ENCODE measurements at regions not wholly inside any gene's neighbourhood (a gene's known extent, or its start where the extent isn't known, plus 50 kb on each side); places are given as distances from the start of the nearest gene placed in this dataset. TPM values are rescaled to one million over a fixed set of nuclear protein-coding genes. Genes with fewer than 3 reads are reported as not detected.

DNA sequence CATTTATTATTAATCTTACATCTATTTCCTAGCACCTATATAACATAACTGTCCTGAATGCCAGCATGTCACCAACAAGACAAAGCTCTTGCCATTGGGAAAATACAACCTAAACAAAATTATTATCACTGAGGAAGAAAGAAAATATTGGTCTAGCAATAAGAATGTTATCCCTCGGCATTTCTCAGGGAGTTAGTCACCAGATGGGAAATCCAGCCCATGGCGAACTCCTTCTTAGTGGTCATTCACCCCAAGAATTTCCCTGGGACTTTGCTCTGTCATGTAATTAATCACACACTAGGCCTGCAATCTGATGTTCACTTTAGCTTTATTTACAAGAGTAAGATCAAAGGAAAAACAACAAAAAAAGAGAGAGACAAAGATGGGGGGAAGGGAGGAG, 56.1 kb upstream of the TAS2R1 start:
- 80% methylated on average over 1 of the region's 2 CpGs for WGBS (ENCODE audit: insufficient coverage)
- Histone ChIP-seq H3K36me3 (replicated peaks in 1 of 2; ENCODE audit: control insufficient read depth in 1 of 2, insufficient read depth in 2 of 2, low read length in 2 of 2) (no peaks in the 10 kb centered on the region), H3K27me3 (ENCODE audit: control insufficient read depth in 2 of 2, insufficient read depth in 2 of 2, low read length in 2 of 2) (no peaks in the 10 kb centered on the region), H3K4me2 (replicated peaks; ENCODE audit: extremely low read depth, low read length, poor library complexity, severe bottlenecking) (no peak overlapping the region), H3K4me1 (ENCODE audit: control insufficient read depth in 1 of 2, insufficient read depth in 2 of 2, low read length in 2 of 2) (no peaks in the 10 kb centered on the region), H3K9ac (ENCODE audit: insufficient read depth, low read length, poor library complexity, severe bottlenecking) (no peak overlapping the region), H2AFZ (ENCODE audit: insufficient read depth, low read depth, low read length, poor library complexity, severe bottlenecking) (no peak overlapping the region), H3K4me3 (replicated peaks in 1 of 3; ENCODE audit: low read depth in 2 of 3, low read length in 3 of 3) (no peak overlapping the region), H3K79me2 (ENCODE audit: insufficient read depth, low read length) (no peaks in the 10 kb centered on the region), H3K27ac (ENCODE audit: low read depth in 1 of 2, low read length in 2 of 2) (no peak overlapping the region), H3K9me3 (replicated peaks in 1 of 2; ENCODE audit: control insufficient read depth in 1 of 2, insufficient read depth in 1 of 2, low read length in 2 of 2) (no peaks in the 10 kb centered on the region), H4K20me1 (ENCODE audit: insufficient read depth, low read length) (no peaks in the 10 kb centered on the region)
- Mint-ChIP-seq H3K27me3 (ENCODE audit: low read depth in 3 of 3) (no peaks in the 10 kb centered on the region), H3K36me3 (no peaks in the 10 kb centered on the region), H3K27ac (no peak overlapping the region), H3K9me3 (peaks cover 0 to 3% (median 0%) of the 10 kb centered on the region in 7 donors), H3K4me3 (no peak overlapping the region), H3K4me1 (no peaks in the 10 kb centered on the region)
- intact Hi-C loops (cut with micrococcal nuclease): no loop called here
- TF ChIP-seq, protein P1, sequence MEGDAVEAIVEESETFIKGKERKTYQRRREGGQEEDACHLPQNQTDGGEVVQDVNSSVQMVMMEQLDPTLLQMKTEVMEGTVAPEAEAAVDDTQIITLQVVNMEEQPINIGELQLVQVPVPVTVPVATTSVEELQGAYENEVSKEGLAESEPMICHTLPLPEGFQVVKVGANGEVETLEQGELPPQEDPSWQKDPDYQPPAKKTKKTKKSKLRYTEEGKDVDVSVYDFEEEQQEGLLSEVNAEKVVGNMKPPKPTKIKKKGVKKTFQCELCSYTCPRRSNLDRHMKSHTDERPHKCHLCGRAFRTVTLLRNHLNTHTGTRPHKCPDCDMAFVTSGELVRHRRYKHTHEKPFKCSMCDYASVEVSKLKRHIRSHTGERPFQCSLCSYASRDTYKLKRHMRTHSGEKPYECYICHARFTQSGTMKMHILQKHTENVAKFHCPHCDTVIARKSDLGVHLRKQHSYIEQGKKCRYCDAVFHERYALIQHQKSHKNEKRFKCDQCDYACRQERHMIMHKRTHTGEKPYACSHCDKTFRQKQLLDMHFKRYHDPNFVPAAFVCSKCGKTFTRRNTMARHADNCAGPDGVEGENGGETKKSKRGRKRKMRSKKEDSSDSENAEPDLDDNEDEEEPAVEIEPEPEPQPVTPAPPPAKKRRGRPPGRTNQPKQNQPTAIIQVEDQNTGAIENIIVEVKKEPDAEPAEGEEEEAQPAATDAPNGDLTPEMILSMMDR (IDR thresholded peaks at IDR 0.05): no peak
- no peak for DNase-seq

DNA sequence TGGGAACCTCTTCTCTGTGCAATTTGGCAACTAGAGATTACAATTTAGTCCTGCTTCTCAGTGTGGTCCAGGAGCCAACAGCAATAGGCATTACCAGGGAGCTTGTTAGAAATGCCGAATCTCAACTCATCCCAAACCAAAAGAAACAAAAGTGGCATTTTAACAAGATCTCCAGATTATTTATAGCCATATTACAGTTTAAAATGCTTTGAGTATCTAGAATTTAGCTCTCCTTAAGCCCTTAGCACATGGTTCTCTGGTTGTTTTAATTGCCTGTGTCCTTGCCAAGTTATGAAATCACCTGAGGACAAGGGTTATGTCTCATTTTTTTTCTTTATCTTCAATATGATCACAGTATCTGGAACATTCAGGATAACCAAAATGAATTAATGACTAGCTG, 51.6 kb upstream of the TAS2R1 start:
- Histone ChIP-seq H2AFZ (ENCODE audit: insufficient read depth, low read depth, low read length, poor library complexity, severe bottlenecking) (no peak overlapping the region), H3K36me3 (replicated peaks in 1 of 2; ENCODE audit: control insufficient read depth in 1 of 2, insufficient read depth in 2 of 2, low read length in 2 of 2) (no peaks in the 10 kb centered on the region), H3K27me3 (ENCODE audit: control insufficient read depth in 2 of 2, insufficient read depth in 2 of 2, low read length in 2 of 2) (no peaks in the 10 kb centered on the region), H3K27ac (ENCODE audit: low read depth in 1 of 2, low read length in 2 of 2) (no peak overlapping the region), H3K4me2 (replicated peaks; ENCODE audit: extremely low read depth, low read length, poor library complexity, severe bottlenecking) (no peak overlapping the region), H4K20me1 (ENCODE audit: insufficient read depth, low read length) (no peaks in the 10 kb centered on the region), H3K4me1 (ENCODE audit: control insufficient read depth in 1 of 2, insufficient read depth in 2 of 2, low read length in 2 of 2) (no peaks in the 10 kb centered on the region), H3K4me3 (replicated peaks in 1 of 3; ENCODE audit: low read depth in 2 of 3, low read length in 3 of 3) (no peak overlapping the region), H3K9me3 (replicated peaks in 1 of 2; ENCODE audit: control insufficient read depth in 1 of 2, insufficient read depth in 1 of 2, low read length in 2 of 2) (peaks cover 0 to 4% of the 10 kb centered on the region in 2 donors), H3K79me2 (ENCODE audit: insufficient read depth, low read length) (no peaks in the 10 kb centered on the region), H3K9ac (ENCODE audit: insufficient read depth, low read length, poor library complexity, severe bottlenecking) (no peak overlapping the region)
- no peaks in the 10 kb centered on the region for H3K27me3 Mint-ChIP-seq (ENCODE audit: low read depth in 3 of 3)
- H3K9me3 Mint-ChIP-seq: peaks cover 0 to 10% (median 0%) of the 10 kb centered on the region in 7 donors
- intact Hi-C loops (cut with micrococcal nuclease): no loop called here
- WGBS (ENCODE audit: insufficient coverage): no CpG with 5 or more reads among the region's 1 CpG
- no peaks in the 10 kb centered on the region for H3K4me1 Mint-ChIP-seq
- no peak for DNase-seq
- no peaks in the 10 kb centered on the region for H3K36me3 Mint-ChIP-seq
- TF ChIP-seq, protein P1 (IDR thresholded peaks at IDR 0.05): no peak
- no peak overlapping the region for H3K4me3 Mint-ChIP-seq
- H3K27ac Mint-ChIP-seq: no peak overlapping the region

Small RNAs in the stretch of these regions (small RNA-seq; reads per million reads assigned to genes)
- not detected for gene AC034229.5 (ENCODE audit: insufficient read length, low read depth)
- gene AC034229.6 (ENCODE audit: insufficient read length, low read depth): not detected
- not detected for gene AC091905.3 (ENCODE audit: insufficient read length, low read depth)
- not detected for gene AC091905.4 (ENCODE audit: insufficient read length, low read depth)
- gene RNA5SP177 (ENCODE audit: insufficient read length, low read depth): not detected
